GM12878 (cell line): ENCODE measurements at regions not wholly inside any gene's neighbourhood (a gene's known extent, or its start where the extent isn't known, plus 50 kb on each side); places are given as distances from the start of the nearest gene placed in this dataset.

Experiments used
- ATAC-seq: fragments of 200-7000 bp; cut with Tn5 transposase; 3 replicates; pipeline ENCODE4 v1.9.1; 2020; ENCODE audit warnings: mild to moderate bottlenecking, moderate library complexity
- BruUV-seq: library from RNA; stranded (reverse); fragments of 400-500 nt; replicated peaks from 2 replicates; lab custom pipeline; 2021; lab: Mats Ljungman, UMichigan
- CTCF ChIA-PET: fragments of 300-600 bp; sonication (Branson Sonifier 250); formaldehyde crosslinking; extraction: SDS; loops from one replicate; lab custom pipeline; 2021; ENCODE audit warnings: inconsistent platforms; lab: Yijun Ruan, JAX
- POLR2A ChIA-PET: fragments of 350-600 bp; formaldehyde crosslinking; extraction: SDS; loops from one replicate; lab custom pipeline; 2021; ENCODE audit warnings: inconsistent platforms; lab: Charles Lee
- RAD21 ChIA-PET: fragments of 300-600 bp; sonication (Branson Sonifier 250); formaldehyde crosslinking; loops from one replicate; lab custom pipeline; 2023; ENCODE audit warnings: antibody characterized with exemption; ENCODE audit not compliant: unreplicated experiment; lab: Charles Lee
- SMC1A ChIA-PET: fragments of 300-600 bp; sonication (Branson Sonifier 250); formaldehyde crosslinking; loops from one replicate; lab custom pipeline; 2023; ENCODE audit not compliant: unreplicated experiment, uncharacterized antibody; lab: Charles Lee
- DNase-seq: peaks from one replicate; pipeline ENCODE4 v3.0.0-alpha.2; 2011; ENCODE audit warnings: low read depth, low spot score
- FAIRE-seq: peaks from 3 replicates; lab custom pipeline; 2011; peaks lifted over from hg19 to GRCh38; lab: Jason Lieb, UNC
- H2AFZ ChIP-seq: 2 replicates; pipeline ENCODE4 v1.6.0; 2011; ENCODE audit warnings: low read depth, low read length, control low read depth; ENCODE audit not compliant: control insufficient read depth
- H3K27ac ChIP-seq: 2 replicates; pipeline ENCODE4 v1.5.1; 2011; ENCODE audit warnings: control low read depth; ENCODE audit not compliant: control insufficient read depth, insufficient read depth
- H3K27me3 ChIP-seq, 2 experiments: replicated peaks in 1 of 2; 2 replicates each; pipeline versions ENCODE4 v1.6.0 to v1.6.1; 2011; ENCODE audit warnings: low read length in 1 of 2; ENCODE audit not compliant: control insufficient read depth in 2 of 2, insufficient read depth in 2 of 2
- H3K36me3 ChIP-seq, 2 experiments: 2 replicates each; pipeline ENCODE4 v1.5.1; 2011; ENCODE audit warnings: low read length in 1 of 2; ENCODE audit not compliant: control insufficient read depth in 2 of 2, insufficient read depth in 2 of 2
- H3K4me1 ChIP-seq: 2 replicates; pipeline ENCODE4 v1.6.1; 2011; ENCODE audit warnings: mild to moderate bottlenecking, low read length, moderate library complexity, mixed read lengths; ENCODE audit not compliant: control insufficient read depth, insufficient read depth
- H3K4me2 ChIP-seq: 2 replicates; pipeline ENCODE4 v1.6.0; 2011; ENCODE audit warnings: control low read depth; ENCODE audit not compliant: control insufficient read depth, insufficient read depth
- H3K4me3 ChIP-seq: fragments of 200-600 bp; sonication (generic); 2 replicates; pipeline ENCODE4 v1.5.1; 2016
- H3K79me2 ChIP-seq: 2 replicates; pipeline ENCODE4 v1.6.0; 2011; ENCODE audit warnings: low read length; ENCODE audit not compliant: control insufficient read depth, insufficient read depth
- H3K9ac ChIP-seq: 2 replicates; pipeline ENCODE4 v1.8.0; 2011; ENCODE audit warnings: low read length, control low read depth, mixed read lengths; ENCODE audit not compliant: control insufficient read depth, insufficient read depth
- H3K9me3 ChIP-seq: replicated peaks from 3 replicates; pipeline ENCODE4 v1.5.1; 2011; ENCODE audit warnings: mild to moderate bottlenecking, low read length; ENCODE audit not compliant: control insufficient read depth, insufficient read depth
- H4K20me1 ChIP-seq: 2 replicates; pipeline ENCODE4 v1.6.0; 2011; ENCODE audit not compliant: control insufficient read depth, insufficient read depth
- ASH2L ChIP-seq: fragments of 300-600, 200-600 bp; sonication (generic); IDR thresholded peaks from 2 replicates; pipeline ENCODE4 v1.6.1; 2017; ENCODE audit warnings: low read depth, mild to moderate bottlenecking, borderline replicate concordance
- CHD1 ChIP-seq: IDR thresholded peaks from 2 replicates; pipeline ENCODE4 v1.6.1; 2012; ENCODE audit warnings: low read depth, low read length, improper control_type of control experiment
- E2F8 ChIP-seq: fragments of 450-650 bp; IDR thresholded peaks from 2 replicates; pipeline ENCODE4 v1.6.1; 2018; ENCODE audit warnings: mild to moderate bottlenecking, low read depth, moderate library complexity; ENCODE audit not compliant: partially characterized antibody
- EED ChIP-seq: sonication (generic); IDR thresholded peaks from 2 replicates; pipeline ENCODE4 v1.6.1; 2016; ENCODE audit warnings: antibody characterized with exemption, low read depth
- ELK1 ChIP-seq: IDR thresholded peaks from 2 replicates; pipeline ENCODE4 v1.6.1; 2012; ENCODE audit warnings: low read depth, low read length, improper control_type of control experiment
- IKZF2 ChIP-seq, 2 experiments: fragments of 450-650 bp; IDR thresholded peaks; 2 replicates each; pipeline ENCODE4 v1.6.1; 2017; ENCODE audit warnings: mild to moderate bottlenecking in 2 of 2, moderate library complexity in 2 of 2
- NFYA ChIP-seq: IDR thresholded peaks from 2 replicates; pipeline ENCODE4 v1.6.1; 2011; ENCODE audit warnings: low read depth, mild to moderate bottlenecking, low read length, improper control_type of control experiment, borderline replicate concordance
- PBX3 ChIP-seq: IDR thresholded peaks from 2 replicates; pipeline ENCODE4 v1.6.1; 2011; ENCODE audit warnings: mild to moderate bottlenecking, low read depth, low read length, moderate library complexity; ENCODE audit not compliant: insufficient replicate concordance
- RAD21 ChIP-seq: IDR thresholded peaks from 2 replicates; pipeline ENCODE4 v1.6.1; 2011; ENCODE audit warnings: mild to moderate bottlenecking, low read depth, low read length, moderate library complexity; ENCODE audit not compliant: insufficient read depth
- RELA ChIP-seq: fragments of 450-650 bp; IDR thresholded peaks from 2 replicates; pipeline ENCODE4 v1.8.0; 2014; ENCODE audit warnings: borderline replicate concordance; ENCODE audit not compliant: partially characterized antibody
- REST ChIP-seq: IDR thresholded peaks from 2 replicates; pipeline ENCODE4 v1.6.1; 2012; ENCODE audit warnings: mild to moderate bottlenecking, low read depth, low read length
- SP1 ChIP-seq: IDR thresholded peaks from one replicate; pipeline ENCODE4 v1.6.1; 2011; ENCODE audit warnings: low read depth, low read length
- SREBF1 ChIP-seq: IDR thresholded peaks from 2 replicates; pipeline ENCODE4 v1.6.1; 2012; ENCODE audit warnings: mild to moderate bottlenecking, low read length
- STAT3 ChIP-seq: IDR thresholded peaks from 2 replicates; pipeline ENCODE4 v1.6.1; 2011; ENCODE audit warnings: low read depth, low read length, improper control_type of control experiment
- ZNF622 ChIP-seq: fragments of 450-650 bp; IDR thresholded peaks from 2 replicates; pipeline ENCODE4 v1.6.1; 2017; ENCODE audit warnings: mild to moderate bottlenecking, inconsistent platforms
- ZSCAN29 ChIP-seq: fragments of 450-650 bp; IDR thresholded peaks from 2 replicates; pipeline ENCODE4 v1.6.1; 2017; ENCODE audit warnings: mild to moderate bottlenecking, moderate library complexity
- WGBS: methylation state at CpG from one replicate; pipeline ENCODE4 v1.1.6; 2016; ENCODE audit warnings: low lambda C conversion rate; ENCODE audit not compliant: insufficient replicate concordance, insufficient coverage; ENCODE audit errors: missing lambda C conversion rate; 5-methylcytosine and 5-hydroxymethylcytosine counted together
- in situ Hi-C: fragments of 300-500 bp; cut with MboI; formaldehyde crosslinking; loops from 9 replicates; pipeline ENCODE4 v1.14.3; 2018; ENCODE audit warnings: mixed read lengths
- intact Hi-C: fragments of 100-400 bp; cut with micrococcal nuclease; formaldehyde crosslinking; loops from one replicate; pipeline ENCODE4 v1.14.2; 2022; ENCODE audit not compliant: unreplicated experiment

- TF ChIP-seq E2F8 (no peak), CHD1 (no peak), RAD21 (no peak), PBX3 (no peak)
These were observed 476.4 kb upstream of the SLC10A2 start (continued) for GRCh38 chr13:103542648-103543047.

GRCh38 chr13:103540382-103540765 is 474.2 kb upstream of the SLC10A2 start:
- Histone ChIP-seq H2AFZ (no peak overlapping the region), H3K4me3 (no peak overlapping the region), H3K4me2 (no peak overlapping the region), H3K4me1 (no peaks in the 10 kb centered on the region), H4K20me1 (no peaks in the 10 kb centered on the region), H3K36me3 (no peaks in the 10 kb centered on the region), H3K9ac (no peak overlapping the region), H3K9me3 (no peaks in the 10 kb centered on the region), H3K27ac (no peak overlapping the region), H3K79me2 (no peaks in the 10 kb centered on the region), H3K27me3 (no peaks in the 10 kb centered on the region)
- intact Hi-C loops = no loop called here
- POLR2A ChIA-PET = no interaction called here
- no peak for ATAC-seq
- no TSS peak for BruUV-seq
- WGBS = 100% methylated on average over 1 of the region's 1 CpG
- CTCF ChIA-PET = interaction anchor here (0.7 to 1.3 kb wide), 2 partner anchors 9 to 670 kb away, joined by 3 to 4 read pairs; no protein-coding TSS in a partner anchor
- in situ Hi-C loops = no loop called here
- SMC1A ChIA-PET = interaction anchor here (0.7 to 1.5 kb wide), 4 partner anchors 16 to 98 kb away, joined by 3 to 5 read pairs (median 4); no protein-coding TSS in a partner anchor
- DNase-seq = no peak
- FAIRE-seq = no peak
- RAD21 ChIA-PET = interaction anchor here (0.6 to 1.0 kb wide), 2 partner anchors 10 to 95 kb away, joined by 3 read pairs; no protein-coding TSS in a partner anchor
- TF ChIP-seq EED (no peak), SP1 (no peak), IKZF2 (IDR thresholded peaks at IDR 0.05) (no peak), ZSCAN29 (no peak), ZNF622 (no peak), NFYA (no peak), STAT3 (no peak), REST (no peak), ASH2L (no peak), SREBF1 (no peak), RELA (no peak), ELK1 (no peak)
